AG10803 (cell line): ENCODE measurements at regions not wholly inside any gene's neighbourhood (a gene's known extent, or its start where the extent isn't known, plus 50 kb on each side); places are given as distances from the start of the nearest gene placed in this dataset.

Experiments used
- DNase-seq: peaks from one replicate; pipeline ENCODE4 v3.0.0; 2010; ENCODE audit warnings: low read depth
- H3K4me3 ChIP-seq: 2 replicates; pipeline ENCODE4 v1.5.1; 2011; ENCODE audit warnings: mild to moderate bottlenecking, low read length, control low read depth
- TF ChIP-seq, protein P1 (sequence below): conservative IDR thresholded peaks from 2 replicates; pipeline ENCODE4 v1.5.1; 2011; ENCODE audit warnings: mild to moderate bottlenecking, low read length, control low read depth, inconsistent platforms

DNA sequence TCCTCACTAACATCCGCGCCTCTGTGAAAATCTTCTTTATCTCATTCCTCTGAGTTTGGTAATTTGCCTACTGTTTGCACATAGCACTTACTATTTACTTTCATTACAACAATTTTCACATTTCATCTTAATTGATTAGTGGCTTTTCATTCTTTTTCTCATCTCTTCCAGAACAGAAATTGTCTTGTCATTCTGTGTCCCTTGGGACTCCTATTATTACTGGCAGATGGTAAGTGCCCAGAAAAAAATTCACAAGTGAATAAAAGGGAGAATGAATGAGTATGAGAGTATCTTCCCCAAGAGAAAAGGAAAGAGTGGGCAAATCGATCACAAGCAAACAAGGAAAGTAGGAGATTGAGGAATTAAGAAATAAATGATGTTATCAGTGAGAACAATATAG, 876.1 kb downstream of the TLE4 start:
- TF ChIP-seq, protein P1, sequence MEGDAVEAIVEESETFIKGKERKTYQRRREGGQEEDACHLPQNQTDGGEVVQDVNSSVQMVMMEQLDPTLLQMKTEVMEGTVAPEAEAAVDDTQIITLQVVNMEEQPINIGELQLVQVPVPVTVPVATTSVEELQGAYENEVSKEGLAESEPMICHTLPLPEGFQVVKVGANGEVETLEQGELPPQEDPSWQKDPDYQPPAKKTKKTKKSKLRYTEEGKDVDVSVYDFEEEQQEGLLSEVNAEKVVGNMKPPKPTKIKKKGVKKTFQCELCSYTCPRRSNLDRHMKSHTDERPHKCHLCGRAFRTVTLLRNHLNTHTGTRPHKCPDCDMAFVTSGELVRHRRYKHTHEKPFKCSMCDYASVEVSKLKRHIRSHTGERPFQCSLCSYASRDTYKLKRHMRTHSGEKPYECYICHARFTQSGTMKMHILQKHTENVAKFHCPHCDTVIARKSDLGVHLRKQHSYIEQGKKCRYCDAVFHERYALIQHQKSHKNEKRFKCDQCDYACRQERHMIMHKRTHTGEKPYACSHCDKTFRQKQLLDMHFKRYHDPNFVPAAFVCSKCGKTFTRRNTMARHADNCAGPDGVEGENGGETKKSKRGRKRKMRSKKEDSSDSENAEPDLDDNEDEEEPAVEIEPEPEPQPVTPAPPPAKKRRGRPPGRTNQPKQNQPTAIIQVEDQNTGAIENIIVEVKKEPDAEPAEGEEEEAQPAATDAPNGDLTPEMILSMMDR = no peak
- H3K4me3 ChIP-seq = no peak overlapping the region
- no peak for DNase-seq

DNA sequence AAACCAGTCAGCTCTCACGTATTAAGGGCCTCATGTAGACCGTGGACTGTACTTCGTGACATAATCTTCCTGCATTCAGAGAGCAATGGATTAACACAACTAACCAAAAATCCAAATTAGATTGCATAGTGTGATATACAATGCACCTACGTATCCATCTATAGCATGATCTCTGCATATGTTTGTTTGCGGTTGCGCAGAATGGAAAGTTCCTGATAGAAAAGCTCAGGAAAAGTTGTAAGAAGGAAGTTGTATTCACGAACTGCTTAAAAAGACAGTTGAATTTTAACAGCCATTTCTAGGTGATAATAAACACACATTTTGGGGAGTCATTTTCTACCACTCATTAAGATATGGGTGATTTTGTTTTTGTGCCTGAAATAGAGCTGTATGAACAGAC, 869.0 kb downstream of the TLE4 start:
- no peak overlapping the region for H3K4me3 ChIP-seq
- no peak for DNase-seq
- TF ChIP-seq, protein P1 = no peak

DNA sequence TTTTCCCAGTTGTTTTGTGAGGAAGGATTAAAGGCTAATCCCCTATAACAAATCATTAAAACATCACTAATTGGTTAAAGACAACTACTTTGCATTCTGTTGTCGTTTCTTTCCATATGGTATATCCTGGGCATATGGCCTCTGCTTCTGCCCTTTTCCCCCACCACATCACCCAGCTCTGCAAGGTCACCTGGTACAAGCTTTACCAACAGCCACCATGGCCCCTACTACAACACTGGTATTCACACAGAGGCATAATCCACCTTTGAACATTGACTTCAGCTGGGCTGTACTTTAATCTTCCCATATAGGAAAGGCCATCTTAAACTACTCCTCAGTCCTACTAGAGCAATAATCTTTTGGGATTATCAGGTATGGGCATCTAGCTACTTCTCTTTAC, 866.1 kb downstream of the TLE4 start:
- no peak overlapping the region for H3K4me3 ChIP-seq
- TF ChIP-seq, protein P1 = no peak
- DNase-seq = no peak

DNA sequence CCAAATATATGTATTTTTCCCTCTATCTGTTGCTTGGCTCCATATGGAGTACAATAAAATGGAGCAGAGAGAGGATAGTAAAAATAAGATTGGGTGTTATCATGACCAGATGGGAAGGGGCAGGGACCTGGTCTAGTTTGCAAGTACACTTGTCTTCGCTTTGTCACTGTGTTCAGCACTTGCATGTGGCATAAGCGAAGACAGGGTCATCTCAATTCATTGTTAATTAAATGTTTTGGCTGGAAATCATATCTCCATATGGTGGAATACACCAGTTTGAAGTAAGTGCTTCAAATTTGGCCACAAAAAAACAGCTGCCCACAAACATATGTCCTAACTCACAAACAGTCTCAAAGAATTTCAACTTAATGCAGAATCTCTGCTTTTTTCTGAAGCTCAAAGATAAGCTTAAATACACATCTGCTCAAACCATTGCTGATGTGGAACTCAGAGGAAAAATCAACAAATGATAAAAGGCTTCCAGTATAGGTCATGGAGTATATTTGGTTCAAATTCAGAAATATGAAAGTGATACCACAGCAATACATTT, 865.4 kb downstream of the TLE4 start:
- TF ChIP-seq, protein P1 = no peak

DNA sequence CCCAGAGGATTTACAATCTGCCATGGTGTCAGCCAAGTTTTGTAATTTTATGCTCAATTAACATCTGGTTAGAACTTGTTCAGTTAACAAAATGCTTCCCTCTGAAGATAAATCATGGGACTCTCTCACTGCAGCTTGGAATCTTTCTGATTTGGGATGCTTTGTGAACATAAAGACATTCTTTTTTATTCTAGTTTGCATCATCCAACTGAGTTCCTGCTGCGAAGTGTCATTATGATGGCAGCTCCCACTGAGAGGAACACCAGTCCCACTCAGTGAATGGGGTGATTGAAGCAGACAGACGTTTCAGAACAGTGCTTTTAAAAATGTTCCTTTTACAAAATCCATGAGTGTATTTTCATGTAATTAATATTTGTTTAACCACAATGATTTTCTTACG, 863.8 kb downstream of the TLE4 start:
- DNase-seq = no peak
- TF ChIP-seq, protein P1 = no peak

More for the DNA sequence above, 865.4 kb downstream of the TLE4 start:
- DNase-seq = no peak
- no peak overlapping the region for H3K4me3 ChIP-seq

DNA sequence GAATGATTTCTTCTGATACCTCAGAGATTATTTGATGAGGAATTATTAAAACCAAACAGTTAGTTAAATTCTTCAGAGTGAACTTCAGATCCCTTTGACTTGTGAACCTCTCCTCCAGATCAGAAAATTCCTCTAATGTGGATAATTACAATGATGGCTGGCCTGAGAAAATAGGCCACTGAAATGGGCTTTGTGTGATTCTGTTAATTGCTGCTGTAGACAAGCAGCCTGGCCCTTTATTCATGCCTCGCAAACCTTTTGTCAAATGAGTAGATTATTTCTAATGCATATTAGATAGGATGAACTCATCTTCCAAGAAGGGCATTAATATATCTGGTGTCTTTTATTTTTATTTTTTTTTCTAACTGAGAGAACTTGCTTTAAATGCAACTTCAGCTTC, 855.2 kb downstream of the TLE4 start:
- H3K4me3 ChIP-seq = no peak overlapping the region
- TF ChIP-seq, protein P1 = no peak
- DNase-seq = no peak

More for the DNA sequence above, 863.8 kb downstream of the TLE4 start:
- no peak overlapping the region for H3K4me3 ChIP-seq

DNA sequence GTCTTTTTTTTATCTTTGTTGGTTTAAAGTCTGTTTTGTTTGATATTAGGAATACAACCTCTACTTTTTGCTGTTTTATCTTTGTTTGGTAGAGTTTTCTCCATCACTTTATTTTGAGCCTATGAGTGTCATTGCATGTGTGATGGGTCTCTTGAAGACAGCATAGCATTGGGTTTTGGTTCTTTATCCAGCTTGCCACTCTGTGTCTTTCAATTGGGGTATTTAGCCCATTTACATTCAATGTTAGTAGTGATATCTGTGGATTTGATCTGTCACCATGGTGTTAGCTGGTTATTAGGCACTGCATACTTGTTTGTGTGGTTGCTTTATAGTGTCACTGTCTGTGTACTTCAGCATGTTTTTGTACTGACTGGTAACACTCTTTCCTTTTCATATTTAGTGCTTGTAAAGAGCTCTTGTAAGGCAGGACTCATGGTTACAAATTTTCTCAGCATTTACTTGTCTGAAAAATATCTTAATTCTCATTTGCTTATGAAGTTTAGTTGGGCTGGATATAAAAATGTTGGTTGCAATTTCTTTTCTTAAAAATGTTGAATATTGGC, 845.5 kb downstream of the TLE4 start:
- no peak for DNase-seq
- TF ChIP-seq, protein P1 = no peak

More for the DNA sequence above, 845.5 kb downstream of the TLE4 start:
- H3K4me3 ChIP-seq = no peak overlapping the region
